Gastroesophageal sphincter (tissue), 3 donors: ENCODE measurements at regions not wholly inside any gene's neighbourhood (a gene's known extent, or its start where the extent isn't known, plus 50 kb on each side); places are given as distances from the start of the nearest gene placed in this dataset.

Experiments
- CTCF ChIP-seq, 4 experiments: fragments of 200-600 bp in 2 of 4; fragments of 450-650 bp in 2 of 4; sonication (generic) in 1 of 4; IDR thresholded peaks; one replicate each; pipeline ENCODE4 v1.5.1; 2017 to 2019; ENCODE audit warnings: antibody characterized with exemption in 4 of 4, mild to moderate bottlenecking in 2 of 4, moderate library complexity in 2 of 4
- EP300 ChIP-seq: sonication (generic); formaldehyde crosslinking; IDR thresholded peaks from one replicate; pipeline ENCODE4 v1.6.1; 2017; ENCODE audit warnings: antibody characterized with exemption, mild to moderate bottlenecking
- POLR2A ChIP-seq, 2 donors: fragments of 450-650 bp; IDR thresholded peaks; one replicate each; pipeline ENCODE4 v1.6.1; 2017; ENCODE audit warnings: antibody characterized with exemption in 2 of 2, mild to moderate bottlenecking in 2 of 2, moderate library complexity in 1 of 2

- no peak for TF ChIP-seq CTCF (IDR thresholded peaks at IDR 0.05)
- TF ChIP-seq POLR2A (IDR thresholded peaks at IDR 0.05) = no peak
- no peak for TF ChIP-seq EP300
Measured at GRCh38 chr11:13224324-13224723, 53.3 kb upstream of the BMAL1 start.
